OCI-LY3 (cell line): ENCODE measurements at regions not wholly inside any gene's neighbourhood (a gene's known extent, or its start where the extent isn't known, plus 50 kb on each side); places are given as distances from the start of the nearest gene placed in this dataset.

Experiments used
- H2AFZ ChIP-seq: fragments of 200-600, 300-600 bp; shearing (Covaris generic); 2 replicates; pipeline ENCODE4 v1.6.0; 2014; ENCODE audit warnings: antibody characterized with exemption, low read depth, low read length
- H3K27ac ChIP-seq: fragments of 200-600, 300-600 bp; sonication (generic); 2 replicates; pipeline ENCODE4 v1.5.1; 2014; ENCODE audit warnings: mild to moderate bottlenecking, low read length, moderate library complexity, mixed read lengths
- H3K27me3 ChIP-seq: fragments of 200-600, 300-600 bp; sonication (generic); 2 replicates; pipeline ENCODE4 v1.6.1; 2014; ENCODE audit warnings: low read depth, low read length, mixed read lengths
- H3K36me3 ChIP-seq: fragments of 200-600, 300-600 bp; sonication (generic); replicated peaks from 2 replicates; pipeline ENCODE3; 2014; ENCODE audit warnings: low read depth, low read length, mixed read lengths
- H3K4me1 ChIP-seq: fragments of 300-600, 200-600 bp; sonication (generic); 2 replicates; pipeline ENCODE4 v1.6.1; 2014; ENCODE audit warnings: low read length, mixed read lengths
- H3K4me2 ChIP-seq: fragments of 200-600, 300-600 bp; sonication (generic); 2 replicates; pipeline ENCODE4 v1.6.1; 2014; ENCODE audit warnings: low read length, mixed read lengths
- H3K4me3 ChIP-seq: fragments of 300-600, 200-600 bp; sonication (generic); 2 replicates; pipeline ENCODE4 v1.5.1; 2014; ENCODE audit warnings: antibody characterized with exemption, mild to moderate bottlenecking, low read length, moderate library complexity
- H3K79me2 ChIP-seq: fragments of 300-600, 200-600 bp; shearing (Covaris generic); 2 replicates; pipeline ENCODE4 v1.6.1; 2014; ENCODE audit warnings: mild to moderate bottlenecking, low read length, mixed read lengths
- H3K9ac ChIP-seq: fragments of 300-600, 200-600 bp; shearing (Covaris generic); 2 replicates; pipeline ENCODE4 v1.6.0; 2014; ENCODE audit warnings: mild to moderate bottlenecking, low read length, moderate library complexity
- H3K9me3 ChIP-seq: fragments of 200-600, 300-600 bp; shearing (Covaris generic); 2 replicates; pipeline ENCODE4 v1.6.1; 2014; ENCODE audit warnings: low read length, mixed read lengths; ENCODE audit not compliant: insufficient read depth
- H4K20me1 ChIP-seq: fragments of 200-600, 300-600 bp; sonication (generic); 2 replicates; pipeline ENCODE4 v1.6.1; 2016; ENCODE audit warnings: low read length, mixed read lengths; ENCODE audit not compliant: insufficient read depth
- EZH2phosphoT487 ChIP-seq: fragments of 200-600 bp; shearing (Covaris generic); IDR thresholded peaks from 2 replicates; pipeline ENCODE4 v1.6.1; 2018; ENCODE audit warnings: antibody characterized with exemption, mixed run types, low read depth
- TF ChIP-seq, protein P1 (sequence below): fragments of 200-600, 300-600 bp; sonication (generic); IDR thresholded peaks from 2 replicates; pipeline ENCODE4 v1.5.1; 2014; ENCODE audit warnings: antibody characterized with exemption, low read length, low read depth

DNA sequence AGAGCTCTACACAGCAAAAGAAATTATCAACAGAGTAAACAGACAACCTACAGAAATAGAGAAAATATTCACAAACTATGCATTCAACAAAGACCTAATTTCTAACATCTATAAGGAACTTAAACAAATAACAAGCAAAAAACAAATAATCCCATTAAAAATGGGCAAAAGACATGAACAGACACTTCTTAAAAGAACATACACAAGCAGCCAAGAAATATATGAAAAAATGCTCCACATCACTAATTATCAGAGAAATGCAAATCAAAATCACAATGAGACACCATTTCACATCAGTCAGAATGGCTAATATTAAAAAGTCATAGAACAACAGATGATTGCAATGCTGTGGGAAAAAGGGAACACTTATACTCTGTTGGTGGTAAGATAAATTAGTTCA lies 100.7 kb upstream of the LGR5 start:
- Histone ChIP-seq H3K4me1 (no peaks in the 10 kb centered on the region), H4K20me1 (no peaks in the 10 kb centered on the region), H3K9ac (no peak overlapping the region), H3K9me3 (no peaks in the 10 kb centered on the region), H3K4me2 (no peak overlapping the region), H3K79me2 (no peaks in the 10 kb centered on the region), H2AFZ (no peak overlapping the region), H3K4me3 (no peak overlapping the region), H3K36me3 (no peaks in the 10 kb centered on the region), H3K27me3 (no peaks in the 10 kb centered on the region), H3K27ac (no peak overlapping the region)
- TF ChIP-seq EZH2phosphoT487: no peak
- TF ChIP-seq, protein P1, sequence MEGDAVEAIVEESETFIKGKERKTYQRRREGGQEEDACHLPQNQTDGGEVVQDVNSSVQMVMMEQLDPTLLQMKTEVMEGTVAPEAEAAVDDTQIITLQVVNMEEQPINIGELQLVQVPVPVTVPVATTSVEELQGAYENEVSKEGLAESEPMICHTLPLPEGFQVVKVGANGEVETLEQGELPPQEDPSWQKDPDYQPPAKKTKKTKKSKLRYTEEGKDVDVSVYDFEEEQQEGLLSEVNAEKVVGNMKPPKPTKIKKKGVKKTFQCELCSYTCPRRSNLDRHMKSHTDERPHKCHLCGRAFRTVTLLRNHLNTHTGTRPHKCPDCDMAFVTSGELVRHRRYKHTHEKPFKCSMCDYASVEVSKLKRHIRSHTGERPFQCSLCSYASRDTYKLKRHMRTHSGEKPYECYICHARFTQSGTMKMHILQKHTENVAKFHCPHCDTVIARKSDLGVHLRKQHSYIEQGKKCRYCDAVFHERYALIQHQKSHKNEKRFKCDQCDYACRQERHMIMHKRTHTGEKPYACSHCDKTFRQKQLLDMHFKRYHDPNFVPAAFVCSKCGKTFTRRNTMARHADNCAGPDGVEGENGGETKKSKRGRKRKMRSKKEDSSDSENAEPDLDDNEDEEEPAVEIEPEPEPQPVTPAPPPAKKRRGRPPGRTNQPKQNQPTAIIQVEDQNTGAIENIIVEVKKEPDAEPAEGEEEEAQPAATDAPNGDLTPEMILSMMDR: no peak

DNA sequence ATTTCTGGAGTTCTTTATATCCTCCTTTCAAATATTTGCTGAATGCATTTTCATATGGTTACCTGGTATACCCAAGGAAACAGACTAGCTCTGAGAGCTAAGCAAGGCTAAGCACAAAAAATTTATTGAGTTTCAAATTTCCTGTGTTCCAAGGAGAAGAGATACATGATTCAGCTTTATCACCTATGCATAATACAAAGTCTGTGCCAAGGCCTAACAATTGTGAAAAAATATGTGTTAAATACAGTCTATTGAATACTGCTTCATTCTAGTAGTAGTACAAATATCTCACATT lies 103.7 kb upstream of the LGR5 start:
- H3K27ac ChIP-seq: no peak overlapping the region
- no peaks in the 10 kb centered on the region for H3K9me3 ChIP-seq
- no peaks in the 10 kb centered on the region for H3K27me3 ChIP-seq
- H3K9ac ChIP-seq: no peak overlapping the region
- no peaks in the 10 kb centered on the region for H4K20me1 ChIP-seq
- H3K4me3 ChIP-seq: no peak overlapping the region
- TF ChIP-seq EZH2phosphoT487: no peak
- TF ChIP-seq, protein P1: no peak
- no peaks in the 10 kb centered on the region for H3K4me1 ChIP-seq
- no peaks in the 10 kb centered on the region for H3K79me2 ChIP-seq
- no peaks in the 10 kb centered on the region for H3K36me3 ChIP-seq
- no peak overlapping the region for H3K4me2 ChIP-seq
- H2AFZ ChIP-seq: no peak overlapping the region

DNA sequence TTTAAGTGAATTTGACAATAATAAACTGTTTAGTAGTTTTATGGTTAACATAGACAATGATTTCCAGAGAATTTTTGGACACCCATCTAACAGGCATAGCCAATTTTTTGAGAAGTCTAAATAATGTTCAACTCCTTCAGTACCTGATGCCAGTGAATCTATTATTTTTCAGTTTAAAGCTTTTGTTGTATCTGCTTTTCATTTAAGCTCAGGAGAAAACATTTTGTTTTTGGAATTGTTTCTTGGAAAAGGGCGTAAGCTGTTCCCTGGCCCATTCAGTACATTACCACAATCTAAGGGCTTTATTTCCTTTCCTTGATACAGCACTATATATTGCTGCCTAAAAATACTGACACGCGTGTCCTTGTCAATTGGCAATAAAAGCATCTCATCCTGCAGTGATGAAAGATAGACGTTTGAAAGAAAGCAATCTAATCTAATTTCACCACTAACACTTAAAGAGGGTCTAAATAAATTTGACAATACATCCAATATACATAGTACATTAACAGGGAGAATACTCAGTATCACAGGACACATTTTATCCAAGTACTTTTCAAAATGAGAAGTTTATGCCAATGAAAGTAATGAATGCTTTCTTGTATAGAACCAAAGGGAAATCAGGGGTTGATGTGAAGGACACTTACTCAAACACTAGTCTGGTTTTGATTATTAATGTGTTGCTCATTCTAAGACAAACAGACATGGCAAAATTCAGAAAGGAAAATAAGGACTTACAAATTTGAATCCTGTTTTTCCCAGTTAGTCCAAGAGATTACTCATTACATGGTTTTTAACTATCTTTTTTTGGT lies 104.2 kb upstream of the LGR5 start:
- no peak for TF ChIP-seq EZH2phosphoT487
- TF ChIP-seq, protein P1: no peak
- Histone ChIP-seq H2AFZ (no peak overlapping the region), H3K27ac (no peak overlapping the region), H3K4me1 (no peaks in the 10 kb centered on the region), H3K9me3 (no peaks in the 10 kb centered on the region), H3K79me2 (no peaks in the 10 kb centered on the region), H3K27me3 (no peaks in the 10 kb centered on the region), H3K4me3 (no peak overlapping the region), H3K9ac (no peak overlapping the region), H3K4me2 (no peak overlapping the region), H4K20me1 (no peaks in the 10 kb centered on the region), H3K36me3 (no peaks in the 10 kb centered on the region)

DNA sequence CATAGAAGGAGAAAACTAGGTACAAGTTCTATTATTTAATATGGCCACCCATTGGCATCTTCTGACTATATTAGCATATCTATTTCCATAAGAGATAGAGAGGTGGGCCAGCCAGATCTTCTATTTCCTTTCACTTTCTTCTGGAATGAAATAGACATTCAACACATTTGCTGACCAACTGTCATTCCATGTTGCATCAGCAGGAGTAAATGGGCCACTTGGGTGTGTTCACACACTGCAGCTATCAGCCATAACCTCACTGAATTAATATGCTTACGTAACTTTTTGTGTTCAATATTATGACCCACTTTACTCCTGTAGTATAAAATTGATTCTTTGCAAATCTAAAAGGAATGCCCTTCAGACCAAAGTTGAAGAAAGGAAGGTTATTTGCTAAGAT lies 106.2 kb upstream of the LGR5 start:
- Histone ChIP-seq H3K27ac (no peak overlapping the region), H3K36me3 (no peaks in the 10 kb centered on the region), H4K20me1 (no peaks in the 10 kb centered on the region), H3K4me2 (no peak overlapping the region), H3K79me2 (no peaks in the 10 kb centered on the region), H3K9me3 (no peaks in the 10 kb centered on the region), H3K4me3 (no peak overlapping the region), H3K4me1 (no peaks in the 10 kb centered on the region), H3K27me3 (no peaks in the 10 kb centered on the region), H2AFZ (no peak overlapping the region), H3K9ac (no peak overlapping the region)
- TF ChIP-seq, protein P1: no peak
- no peak for TF ChIP-seq EZH2phosphoT487
